ENCODE measurements at regions not wholly inside any gene's neighbourhood (a gene's known extent, or its start where the extent isn't known, plus 50 kb on each side); places are given as distances from the start of the nearest gene placed in this dataset.

GRCh38 chr10:130725474-130725970, 586.0 kb downstream of the TCERG1L start:
- POLR2A ChIA-PET = no interaction called here
- DNase-seq (ENCODE audit: extremely low spot score) = no peak
- CTCF ChIA-PET = no interaction called here

GRCh38 chr10:130726996-130727725, 584.4 kb downstream of the TCERG1L start:
- POLR2A ChIA-PET = no interaction called here
- TF ChIP-seq SP1 (IDR thresholded peaks at IDR 0.05) = no peak
- no peak for TF ChIP-seq SUZ12 (IDR thresholded peaks at IDR 0.05)
- TF ChIP-seq FOXK2 (IDR thresholded peaks at IDR 0.05) = no peak
- CTCF ChIA-PET = no interaction called here
- DNase-seq (ENCODE audit: extremely low spot score) = no peak

More at GRCh38 chr10:130725474-130725970, 586.0 kb downstream of the TCERG1L start:
- TF ChIP-seq SP1 (IDR thresholded peaks at IDR 0.05) (no peak), PKNOX1 (IDR thresholded peaks at IDR 0.05) (no peak), HDGF (IDR thresholded peaks at IDR 0.05; ENCODE audit: borderline replicate concordance) (no peak), SUZ12 (IDR thresholded peaks at IDR 0.05) (no peak)

- POLR2A ChIA-PET = no interaction called here
- no peak for TF ChIP-seq CTBP1 (IDR thresholded peaks at IDR 0.05; ENCODE audit: borderline replicate concordance)
- TF ChIP-seq TARDBP (IDR thresholded peaks at IDR 0.05) = no peak
- no peak for TF ChIP-seq HDGF (IDR thresholded peaks at IDR 0.05; ENCODE audit: borderline replicate concordance)
- no peak for TF ChIP-seq LEF1 (IDR thresholded peaks at IDR 0.05; ENCODE audit: borderline replicate concordance)
- no peak for TF ChIP-seq BHLHE40 (IDR thresholded peaks at IDR 0.05; ENCODE audit: borderline replicate concordance)
These were observed 583.6 kb downstream of the TCERG1L start for GRCh38 chr10:130727766-130728490.

GRCh38 chr10:130728531-130729215, 582.8 kb downstream of the TCERG1L start:
- CTCF ChIA-PET = no interaction called here
- no peak for DNase-seq (ENCODE audit: extremely low spot score)
- POLR2A ChIA-PET = no interaction called here
- TF ChIP-seq NFRKB (IDR thresholded peaks at IDR 0.05) = no peak
- TF ChIP-seq TARDBP (IDR thresholded peaks at IDR 0.05) = no peak
- no peak for TF ChIP-seq CTBP1 (IDR thresholded peaks at IDR 0.05; ENCODE audit: borderline replicate concordance)
- TF ChIP-seq SP1 (IDR thresholded peaks at IDR 0.05) = no peak
- TF ChIP-seq PKNOX1 (IDR thresholded peaks at IDR 0.05) = no peak
- TF ChIP-seq LEF1 (IDR thresholded peaks at IDR 0.05; ENCODE audit: borderline replicate concordance) = no peak
- TF ChIP-seq ZNF384 (IDR thresholded peaks at IDR 0.05) = no peak
- TF ChIP-seq FOXK2 (IDR thresholded peaks at IDR 0.05) = no peak
- no peak for TF ChIP-seq ARNT (IDR thresholded peaks at IDR 0.05)
- TF ChIP-seq FOXM1 (IDR thresholded peaks at IDR 0.05; ENCODE audit: borderline replicate concordance) = no peak
- no peak for TF ChIP-seq HDGF (IDR thresholded peaks at IDR 0.05; ENCODE audit: borderline replicate concordance)
- no peak for TF ChIP-seq SUZ12 (IDR thresholded peaks at IDR 0.05)
- TF ChIP-seq BHLHE40 (IDR thresholded peaks at IDR 0.05; ENCODE audit: borderline replicate concordance) = no peak
- TF ChIP-seq ELF4 (IDR thresholded peaks at IDR 0.05) = no peak
- TF ChIP-seq FOXA1 (IDR thresholded peaks at IDR 0.05) = no peak
- TF ChIP-seq L3MBTL2 (conservative IDR thresholded peaks at IDR 0.05) = no peak

More at GRCh38 chr10:130727766-130728490, 583.6 kb downstream of the TCERG1L start:
- CTCF ChIA-PET = no interaction called here
- DNase-seq (ENCODE audit: extremely low spot score) = no peak

GRCh38 chr10:130729876-130730275, 581.6 kb downstream of the TCERG1L start:
- ChIA-PET POLR2A (no interaction called here), CTCF (no interaction called here)
- DNase-seq (ENCODE audit: extremely low spot score) = no peak
- TF ChIP-seq FOXA1 (IDR thresholded peaks at IDR 0.05) (no peak), FOXM1 (IDR thresholded peaks at IDR 0.05; ENCODE audit: borderline replicate concordance) (no peak)

GRCh38 chr10:130737186-130737585, 574.3 kb downstream of the TCERG1L start:
- ChIA-PET CTCF (no interaction called here), POLR2A (no interaction called here)
- TF ChIP-seq HDGF (IDR thresholded peaks at IDR 0.05; ENCODE audit: borderline replicate concordance) = no peak
- TF ChIP-seq CTBP1 (IDR thresholded peaks at IDR 0.05; ENCODE audit: borderline replicate concordance) = no peak
- no peak for TF ChIP-seq TARDBP (IDR thresholded peaks at IDR 0.05)
- no peak for TF ChIP-seq ZNF384 (IDR thresholded peaks at IDR 0.05)
- no peak for TF ChIP-seq L3MBTL2 (conservative IDR thresholded peaks at IDR 0.05)
- TF ChIP-seq NFRKB (IDR thresholded peaks at IDR 0.05) = no peak
- TF ChIP-seq SP1 (IDR thresholded peaks at IDR 0.05) = no peak
- no peak for TF ChIP-seq FOXK2 (IDR thresholded peaks at IDR 0.05)
- no peak for TF ChIP-seq ARNT (IDR thresholded peaks at IDR 0.05)
- no peak for TF ChIP-seq LEF1 (IDR thresholded peaks at IDR 0.05; ENCODE audit: borderline replicate concordance)
- TF ChIP-seq ELF4 (IDR thresholded peaks at IDR 0.05) = no peak
- TF ChIP-seq FOXA1 (IDR thresholded peaks at IDR 0.05) = no peak
- TF ChIP-seq FOXM1 (IDR thresholded peaks at IDR 0.05; ENCODE audit: borderline replicate concordance) = no peak
- TF ChIP-seq PKNOX1 (IDR thresholded peaks at IDR 0.05) = no peak
- no peak for TF ChIP-seq SUZ12 (IDR thresholded peaks at IDR 0.05)
- no peak for TF ChIP-seq BHLHE40 (IDR thresholded peaks at IDR 0.05; ENCODE audit: borderline replicate concordance)
- DNase-seq (ENCODE audit: extremely low spot score) = no peak

Measured in HEK293T (cell line).